Glutamatergic neuron (in vitro differentiated cells): ENCODE measurements at regions not wholly inside any gene's neighbourhood (a gene's known extent, or its start where the extent isn't known, plus 50 kb on each side); places are given as distances from the start of the nearest gene placed in this dataset.
"Not testable (repeated sequence)": the region's sequence is repeated elsewhere in the genome, so short reads cannot be mapped to it uniquely, and the experiment has no call there.

ENCODE experiments used
- DNase-seq: peaks from one replicate; pipeline ENCODE4 v3.0.0; 2022
- H3K27ac Mint-ChIP-seq: one replicate; pipeline ENCODE4 v1.8.0; 2020; ENCODE audit warnings: mild to moderate bottlenecking, mixed read lengths, inconsistent platforms; ENCODE audit not compliant: unreplicated experiment
- H3K27me3 Mint-ChIP-seq: one replicate; pipeline ENCODE4 v1.8.0; 2020; ENCODE audit warnings: mild to moderate bottlenecking, moderate library complexity, mixed read lengths, inconsistent platforms; ENCODE audit not compliant: unreplicated experiment
- H3K36me3 Mint-ChIP-seq: one replicate; pipeline ENCODE4 v1.8.0; 2020; ENCODE audit warnings: mild to moderate bottlenecking, mixed read lengths, inconsistent platforms; ENCODE audit not compliant: unreplicated experiment
- H3K4me1 Mint-ChIP-seq: one replicate; pipeline ENCODE4 v1.8.0; 2020; ENCODE audit warnings: mild to moderate bottlenecking, low read depth, mixed read lengths, inconsistent platforms; ENCODE audit not compliant: unreplicated experiment
- H3K4me3 Mint-ChIP-seq: one replicate; pipeline ENCODE4 v1.8.0; 2020; ENCODE audit warnings: mild to moderate bottlenecking, mixed read lengths, inconsistent platforms; ENCODE audit not compliant: unreplicated experiment
- H3K9me3 Mint-ChIP-seq: one replicate; pipeline ENCODE4 v1.8.0; 2020; ENCODE audit warnings: mild to moderate bottlenecking, moderate library complexity, mixed read lengths, inconsistent platforms; ENCODE audit not compliant: unreplicated experiment
- CTCF ChIP-seq: fragments of 200-600 bp; sonication (generic); IDR thresholded peaks from one replicate; pipeline ENCODE4 v1.5.0; 2021; ENCODE audit not compliant: partially characterized antibody, unreplicated experiment

- no peak for TF ChIP-seq CTCF
- Mint-ChIP-seq H3K36me3 (no peaks in the 10 kb centered on the region), H3K27ac (no peak overlapping the region), H3K27me3 (peaks cover 3% of the 10 kb centered on the region), H3K9me3 (no peaks in the 10 kb centered on the region), H3K4me1 (no peaks in the 10 kb centered on the region), H3K4me3 (no peak overlapping the region)
- DNase-seq = no peak
Measured at GRCh38 chr12:3421191-3421978, 69.6 kb upstream of the PRMT8 start.

DNA sequence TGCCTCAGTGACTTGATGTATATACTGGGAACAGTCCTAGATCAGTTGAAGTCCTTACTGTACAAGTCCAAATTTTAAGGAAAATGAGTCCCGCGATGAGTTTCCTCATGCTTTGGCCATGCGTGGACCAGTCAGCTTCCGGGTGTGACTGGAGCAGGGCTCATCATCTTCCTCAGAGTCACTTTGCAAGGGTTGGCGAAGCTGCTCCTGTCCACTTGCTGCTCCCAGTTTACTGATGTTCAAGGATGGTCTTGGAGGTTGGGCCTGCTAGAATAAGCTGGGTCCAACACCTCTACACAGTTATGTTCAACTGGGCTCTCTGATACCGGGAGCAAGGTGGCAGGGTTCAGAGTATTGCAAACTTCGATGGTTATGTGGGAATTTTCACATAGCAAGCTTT is 66.2 kb upstream of the PRMT8 start:
- H3K27me3 Mint-ChIP-seq, H3K27ac Mint-ChIP-seq, H3K4me3 Mint-ChIP-seq, H3K9me3 Mint-ChIP-seq, DNase-seq, H3K4me1 Mint-ChIP-seq, H3K36me3 Mint-ChIP-seq: not testable (repeated sequence)

DNA sequence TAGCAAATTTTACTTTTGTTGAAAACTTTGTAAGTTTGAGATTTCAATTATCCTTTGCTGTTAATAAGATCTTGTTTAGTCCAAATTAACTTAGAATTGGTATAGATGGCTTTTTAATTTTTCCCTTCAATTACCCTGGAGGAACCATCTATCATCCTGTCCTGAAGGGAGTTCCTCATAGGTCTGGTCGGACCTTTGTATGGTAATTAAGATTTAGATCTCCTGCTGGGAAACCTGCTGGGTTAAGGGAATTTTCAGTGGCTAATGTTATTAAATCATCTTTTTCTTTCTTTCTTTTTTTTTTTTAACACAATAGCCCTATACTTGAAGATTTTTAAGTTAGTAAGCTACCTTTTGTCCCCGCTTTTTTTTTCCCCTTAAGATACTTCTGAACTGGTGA is 63.0 kb upstream of the PRMT8 start:
- no peak for TF ChIP-seq CTCF
- no peak overlapping the region for H3K27ac Mint-ChIP-seq
- peaks cover 9% of the 10 kb centered on the region for H3K36me3 Mint-ChIP-seq
- H3K4me3 Mint-ChIP-seq = no peak overlapping the region
- no peaks in the 10 kb centered on the region for H3K4me1 Mint-ChIP-seq
- peaks cover 5% of the 10 kb centered on the region for H3K9me3 Mint-ChIP-seq
- no peak for DNase-seq
- peaks cover 2% of the 10 kb centered on the region for H3K27me3 Mint-ChIP-seq

- Mint-ChIP-seq H3K4me1 (no peaks in the 10 kb centered on the region), H3K4me3 (no peak overlapping the region), H3K27ac (no peak overlapping the region), H3K9me3 (peaks cover 5% of the 10 kb centered on the region), H3K36me3 (peaks cover 9% of the 10 kb centered on the region), H3K27me3 (peaks cover 2% of the 10 kb centered on the region)
- DNase-seq = no peak
- no peak for TF ChIP-seq CTCF
Measured at GRCh38 chr12:3428631-3429030, 62.4 kb upstream of the PRMT8 start.

DNA sequence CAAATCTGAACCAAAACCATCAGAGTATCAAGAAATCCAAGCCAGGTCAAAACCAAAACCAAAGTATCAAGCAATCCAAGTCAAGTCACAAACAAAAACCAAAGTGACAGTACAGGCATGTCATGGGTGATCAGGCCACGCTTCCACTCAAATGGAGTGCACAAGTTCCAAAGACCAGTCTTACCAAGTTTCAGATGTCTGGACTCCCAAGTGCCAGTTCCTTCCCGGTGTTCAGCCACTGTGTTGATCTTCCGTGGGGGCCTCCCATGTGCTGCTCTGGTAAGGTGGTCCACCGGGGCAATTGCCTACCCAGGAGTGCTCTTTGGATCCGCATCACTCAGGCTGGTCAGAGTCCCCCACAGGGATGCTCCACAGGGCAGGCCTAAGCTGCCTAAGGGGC is 61.5 kb upstream of the PRMT8 start:
- H3K9me3 Mint-ChIP-seq, H3K4me3 Mint-ChIP-seq, H3K27me3 Mint-ChIP-seq, H3K27ac Mint-ChIP-seq, H3K4me1 Mint-ChIP-seq, H3K36me3 Mint-ChIP-seq, DNase-seq: not testable (repeated sequence)

GRCh38 chr12:3431686-3432085 is 59.3 kb upstream of the PRMT8 start:
- no peaks in the 10 kb centered on the region for H3K4me1 Mint-ChIP-seq
- no peak for DNase-seq
- H3K9me3 Mint-ChIP-seq = peaks cover 5% of the 10 kb centered on the region
- H3K4me3 Mint-ChIP-seq = no peak overlapping the region
- TF ChIP-seq CTCF = no peak
- H3K36me3 Mint-ChIP-seq = peaks cover 9% of the 10 kb centered on the region
- no peak overlapping the region for H3K27ac Mint-ChIP-seq
- peaks cover 2% of the 10 kb centered on the region for H3K27me3 Mint-ChIP-seq
